IMR-90 (cell line): ENCODE measurements at regions not wholly inside any gene's neighbourhood (a gene's known extent, or its start where the extent isn't known, plus 50 kb on each side); places are given as distances from the start of the nearest gene placed in this dataset.

Source experiments
- ATAC-seq: fragments of 200-7000 bp; cut with Tn5 transposase; 2 replicates; pipeline ENCODE4 v1.9.1; 2020; ENCODE audit warnings: low read depth, mild to moderate bottlenecking, moderate library complexity
- BruUV-seq: library from RNA; stranded (reverse); fragments of 400-500 nt; replicated peaks from 2 replicates; lab custom pipeline; 2021; lab: Mats Ljungman, UMichigan
- CTCF ChIA-PET: fragments of 300-600 bp; formaldehyde crosslinking; extraction: SDS; loops from one replicate; lab custom pipeline; 2021; ENCODE audit warnings: antibody characterized with exemption; lab: Yijun Ruan, JAX
- POLR2A ChIA-PET: fragments of 300-600 bp; sonication (Branson Sonifier 250); formaldehyde crosslinking; loops from one replicate; lab custom pipeline; 2022; ENCODE audit warnings: antibody characterized with exemption; ENCODE audit not compliant: unreplicated experiment; lab: Charles Lee
- DNase-seq: peaks from one replicate; pipeline ENCODE4 v3.0.0; 2013
- H2AFZ ChIP-seq: replicated peaks from 2 replicates; pipeline ENCODE3; 2013; ENCODE audit warnings: low read length, mild to moderate bottlenecking; ENCODE audit not compliant: poor library complexity
- H2AK5ac ChIP-seq: 2 replicates; pipeline ENCODE4 v1.6.1; 2013; ENCODE audit warnings: low read depth, low read length, inconsistent platforms
- H2AK9ac ChIP-seq: replicated peaks from 2 replicates; pipeline ENCODE3; 2013; ENCODE audit warnings: mild to moderate bottlenecking, low read depth, low read length, moderate library complexity; ENCODE audit not compliant: poor library complexity
- H2BK120ac ChIP-seq: 2 replicates; pipeline ENCODE4 v1.6.1; 2013; ENCODE audit warnings: low read depth, low read length, inconsistent platforms
- H2BK15ac ChIP-seq: 3 replicates; pipeline ENCODE4 v1.6.1; 2013; ENCODE audit warnings: low read depth, low read length, inconsistent platforms
- H2BK20ac ChIP-seq: 2 replicates; pipeline ENCODE4 v1.6.1; 2013; ENCODE audit warnings: low read depth, mild to moderate bottlenecking, inconsistent platforms, low read length, moderate library complexity
- H2BK5ac ChIP-seq: 2 replicates; pipeline ENCODE4 v1.6.1; 2013; ENCODE audit warnings: mild to moderate bottlenecking, low read depth, low read length, inconsistent platforms; ENCODE audit not compliant: poor library complexity, severe bottlenecking
- H3K14ac ChIP-seq: replicated peaks from 2 replicates; pipeline ENCODE4 v1.6.1; 2013; ENCODE audit warnings: low read depth, low read length, inconsistent platforms
- H3K18ac ChIP-seq: 2 replicates; pipeline ENCODE4 v1.6.1; 2013; ENCODE audit warnings: low read depth, low read length, control low read depth
- H3K23ac ChIP-seq: 2 replicates; pipeline ENCODE4 v1.6.1; 2013; ENCODE audit warnings: low read depth, low read length, inconsistent platforms
- H3K27ac ChIP-seq: 2 replicates; pipeline ENCODE4 v1.5.1; 2013; ENCODE audit warnings: mild to moderate bottlenecking, control low read depth, low read length; ENCODE audit not compliant: insufficient read depth
- H3K27me3 ChIP-seq: 2 replicates; pipeline ENCODE4 v1.6.1; 2013; ENCODE audit warnings: low read length; ENCODE audit not compliant: control insufficient read depth, insufficient read depth
- H3K36me3 ChIP-seq: 2 replicates; pipeline ENCODE4 v1.6.1; 2013; ENCODE audit warnings: low read length, mixed read lengths; ENCODE audit not compliant: control insufficient read depth, insufficient read depth
- H3K4ac ChIP-seq: 2 replicates; pipeline ENCODE4 v1.6.1; 2013; ENCODE audit warnings: low read depth, low read length, inconsistent platforms
- H3K4me1 ChIP-seq: 2 replicates; pipeline ENCODE4 v1.6.1; 2013; ENCODE audit warnings: low read length, mixed read lengths; ENCODE audit not compliant: control insufficient read depth, insufficient read depth
- H3K4me2 ChIP-seq: 2 replicates; pipeline ENCODE4 v1.6.1; 2013; ENCODE audit warnings: low read depth, mild to moderate bottlenecking, control low read depth, low read length, moderate library complexity
- H3K4me3 ChIP-seq: 2 replicates; pipeline ENCODE4 v1.5.1; 2013; ENCODE audit warnings: low read depth, mild to moderate bottlenecking, control low read depth, low read length, moderate library complexity; ENCODE audit not compliant: insufficient read depth
- H3K56ac ChIP-seq: 2 replicates; pipeline ENCODE4 v1.6.1; 2013; ENCODE audit warnings: low read length, inconsistent platforms; ENCODE audit not compliant: insufficient read depth; ENCODE audit errors: extremely low read depth
- H3K79me1 ChIP-seq, 2 experiments: 2 replicates each; pipeline ENCODE4 v1.6.1; 2013; ENCODE audit warnings: low read length in 2 of 2, inconsistent platforms in 1 of 2, low read depth in 1 of 2
- H3K9ac ChIP-seq: 2 replicates; pipeline ENCODE4 v1.6.1; 2013; ENCODE audit warnings: low read depth, low read length, control low read depth
- H3K9me1 ChIP-seq: 2 replicates; pipeline ENCODE4 v1.6.1; 2013; ENCODE audit warnings: low read length, inconsistent platforms; ENCODE audit not compliant: insufficient read depth
- H3K9me3 ChIP-seq: 2 replicates; pipeline ENCODE4 v1.6.1; 2013; ENCODE audit warnings: low read length; ENCODE audit not compliant: control insufficient read depth, insufficient read depth
- H4K20me1 ChIP-seq: 2 replicates; pipeline ENCODE4 v1.6.1; 2013; ENCODE audit warnings: low read length, inconsistent platforms; ENCODE audit not compliant: insufficient read depth
- H4K5ac ChIP-seq: 2 replicates; pipeline ENCODE4 v1.6.1; 2013; ENCODE audit warnings: mild to moderate bottlenecking, low read depth, low read length, control low read depth
- H4K8ac ChIP-seq, 2 experiments: 2 replicates each; pipeline ENCODE4 v1.6.1; 2013; ENCODE audit warnings: low read depth in 2 of 2, low read length in 2 of 2, control low read depth in 1 of 2, inconsistent platforms in 1 of 2
- H4K91ac ChIP-seq: 2 replicates; pipeline ENCODE4 v1.6.1; 2013; ENCODE audit warnings: low read depth, low read length, inconsistent platforms; ENCODE audit not compliant: insufficient read depth
- BHLHE40 ChIP-seq: fragments of 150-350 bp; IDR thresholded peaks from 2 replicates; pipeline ENCODE4 v1.6.1; 2016; ENCODE audit warnings: mild to moderate bottlenecking, low read depth, low read length
- CEBPB ChIP-seq: IDR thresholded peaks from 2 replicates; pipeline ENCODE4 v1.6.1; 2012; ENCODE audit warnings: low read depth, low read length, improper control_type of control experiment
- CHD1 ChIP-seq: IDR thresholded peaks from 2 replicates; pipeline ENCODE4 v1.6.1; 2012; ENCODE audit warnings: low read depth, low read length, improper control_type of control experiment
- CTCF ChIP-seq: conservative IDR thresholded peaks from 2 replicates; pipeline ENCODE4 v1.5.1; 2012; ENCODE audit warnings: mild to moderate bottlenecking, low read depth, low read length, improper control_type of control experiment
- ELK1 ChIP-seq: fragments of 150-350 bp; IDR thresholded peaks from 2 replicates; pipeline ENCODE4 v1.6.1; 2016; ENCODE audit warnings: low read depth, mild to moderate bottlenecking, low read length, moderate library complexity, borderline replicate concordance
- FOS ChIP-seq: fragments of 150-350 bp; IDR thresholded peaks from 2 replicates; pipeline ENCODE4 v1.6.1; 2016; ENCODE audit warnings: low read depth, low read length
- MAFK ChIP-seq: IDR thresholded peaks from 2 replicates; pipeline ENCODE4 v1.6.1; 2012; ENCODE audit warnings: low read depth, low read length, improper control_type of control experiment
- MAZ ChIP-seq: IDR thresholded peaks from 2 replicates; pipeline ENCODE4 v1.6.1; 2012; ENCODE audit warnings: low read depth, mild to moderate bottlenecking, low read length, improper control_type of control experiment, moderate library complexity, borderline replicate concordance
- MXI1 ChIP-seq: IDR thresholded peaks from 2 replicates; pipeline ENCODE4 v1.6.1; 2012; ENCODE audit warnings: low read depth, mild to moderate bottlenecking, low read length, moderate library complexity, borderline replicate concordance
- NFE2L2 ChIP-seq: fragments of 150-350 bp; IDR thresholded peaks from 2 replicates; pipeline ENCODE4 v1.6.1; 2016; ENCODE audit warnings: low read depth, mild to moderate bottlenecking, low read length
- POLR2A ChIP-seq: IDR thresholded peaks from 2 replicates; pipeline ENCODE4 v1.6.1; 2012; ENCODE audit warnings: mild to moderate bottlenecking, low read depth, low read length
- RAD21 ChIP-seq: IDR thresholded peaks from 2 replicates; pipeline ENCODE4 v1.6.1; 2012; ENCODE audit warnings: low read length, improper control_type of control experiment
- RCOR1 ChIP-seq: IDR thresholded peaks from 2 replicates; pipeline ENCODE4 v1.6.1; 2012; ENCODE audit warnings: mild to moderate bottlenecking, low read length, improper control_type of control experiment; ENCODE audit not compliant: insufficient replicate concordance
- RFX5 ChIP-seq: IDR thresholded peaks from 2 replicates; pipeline ENCODE4 v1.8.0; 2012; ENCODE audit warnings: low read depth, mild to moderate bottlenecking, low read length, moderate library complexity
- SMC3 ChIP-seq: fragments of 150-350 bp; IDR thresholded peaks from 2 replicates; pipeline ENCODE4 v1.6.1; 2016; ENCODE audit warnings: low read depth, mild to moderate bottlenecking, antibody characterized with exemption, low read length, moderate library complexity
- USF2 ChIP-seq: fragments of 150-350 bp; IDR thresholded peaks from 2 replicates; pipeline ENCODE4 v1.6.1; 2017; ENCODE audit warnings: mild to moderate bottlenecking, antibody characterized with exemption, low read length, low read depth
- WGBS, 2 experiments: methylation state at CpG; one replicate each; pipeline versions ENCODE4 v1.1.5 to v1.1.7; 2013; ENCODE audit warnings: missing lambda C conversion rate in 2 of 2; ENCODE audit not compliant: insufficient read length in 1 of 2; ENCODE audit errors: extremely low coverage in 2 of 2; 5-methylcytosine and 5-hydroxymethylcytosine counted together
- dilution Hi-C: fragments of 300-500 bp; cut with HindIII; formaldehyde crosslinking; loops from one replicate; pipeline ENCODE4 v1.14.3; 2018; ENCODE audit warnings: low sequenced_read_pairs; ENCODE audit not compliant: unreplicated experiment
- in situ Hi-C: fragments of 300-500 bp; cut with MboI; formaldehyde crosslinking; loops from 3 replicates; pipeline ENCODE4 v1.14.3; 2019; ENCODE audit warnings: low sequenced_read_pairs, inconsistent platforms, mixed read lengths
- intact Hi-C: fragments of 100-400 bp; cut with micrococcal nuclease; formaldehyde crosslinking; loops from 2 replicates; pipeline ENCODE4 v1.10.0; 2022

GRCh38 chr4:126191536-126191935, 876.8 kb downstream of the FAT4 start:
- no peaks in the 10 kb centered on the region for H3K9me1 ChIP-seq
- in situ Hi-C loops, result no loop called here
- TF ChIP-seq SMC3 (no peak), BHLHE40 (no peak), MXI1 (no peak), CTCF (no peak), POLR2A (no peak), RFX5 (no peak), RAD21 (no peak), CHD1 (no peak), CEBPB (no peak), USF2 (no peak), RCOR1 (no peak), FOS (no peak), MAZ (no peak), ELK1 (no peak), NFE2L2 (no peak), MAFK (no peak)
- no peak overlapping the region for H3K18ac ChIP-seq
- no peak overlapping the region for H3K9ac ChIP-seq
- H3K4me1 ChIP-seq, result no peaks in the 10 kb centered on the region
- H3K79me1 ChIP-seq, result no peaks in the 10 kb centered on the region
- no peaks in the 10 kb centered on the region; the same call in 1 of the 2 replicates for H3K27me3 ChIP-seq
- H4K20me1 ChIP-seq, result no peaks in the 10 kb centered on the region
- BruUV-seq, result no TSS peak
- POLR2A ChIA-PET, result no interaction called here
- WGBS, 2 experiments, result 100% methylated on average over 2 of the region's 2 CpGs; no CpG with 5 or more reads in 1 of the 2 experiments
- no peak overlapping the region for H3K4ac ChIP-seq
- intact Hi-C loops, result no loop called here
- H3K9me3 ChIP-seq, result no peaks in the 10 kb centered on the region
- H3K27ac ChIP-seq, result no peak overlapping the region
- CTCF ChIA-PET, result no interaction called here
- H2BK5ac ChIP-seq, result no peak overlapping the region
- H4K8ac ChIP-seq, result no peak overlapping the region
- no peak overlapping the region for H3K4me2 ChIP-seq
- ATAC-seq (no peak), DNase-seq (no peak)
- H3K4me3 ChIP-seq, result no peak overlapping the region
- H4K91ac ChIP-seq, result no peak overlapping the region
- no peak overlapping the region for H3K14ac ChIP-seq
- dilution Hi-C loops, result no loop called here
- no peaks in the 10 kb centered on the region for H3K36me3 ChIP-seq
- H4K5ac ChIP-seq, result no peak overlapping the region
- H2BK15ac ChIP-seq, result no peak overlapping the region
- no peak overlapping the region for H2AK5ac ChIP-seq
- no peak overlapping the region for H2AFZ ChIP-seq
- no peak overlapping the region for H2BK120ac ChIP-seq
- no peak overlapping the region for H2AK9ac ChIP-seq
- no peak overlapping the region for H3K56ac ChIP-seq
- no peak overlapping the region for H3K23ac ChIP-seq
- no peak overlapping the region for H2BK20ac ChIP-seq
